Activated effector memory CD4-positive, alpha-beta T cell treated with anti-CD3 and anti-CD28 coated beads, Interleukin-2, amount 50 U/mL, for 16 hours (primary cell): ENCODE measurements at regions not wholly inside any gene's neighbourhood (a gene's known extent, or its start where the extent isn't known, plus 50 kb on each side); places are given as distances from the start of the nearest gene placed in this dataset.
A peak's percentile ranks its signal among the peaks of the same experiment; 100 is the strongest.

Source experiments
- DNase-seq: peaks from one replicate; pipeline ENCODE4 v3.0.0-alpha.2; 2020

DNA sequence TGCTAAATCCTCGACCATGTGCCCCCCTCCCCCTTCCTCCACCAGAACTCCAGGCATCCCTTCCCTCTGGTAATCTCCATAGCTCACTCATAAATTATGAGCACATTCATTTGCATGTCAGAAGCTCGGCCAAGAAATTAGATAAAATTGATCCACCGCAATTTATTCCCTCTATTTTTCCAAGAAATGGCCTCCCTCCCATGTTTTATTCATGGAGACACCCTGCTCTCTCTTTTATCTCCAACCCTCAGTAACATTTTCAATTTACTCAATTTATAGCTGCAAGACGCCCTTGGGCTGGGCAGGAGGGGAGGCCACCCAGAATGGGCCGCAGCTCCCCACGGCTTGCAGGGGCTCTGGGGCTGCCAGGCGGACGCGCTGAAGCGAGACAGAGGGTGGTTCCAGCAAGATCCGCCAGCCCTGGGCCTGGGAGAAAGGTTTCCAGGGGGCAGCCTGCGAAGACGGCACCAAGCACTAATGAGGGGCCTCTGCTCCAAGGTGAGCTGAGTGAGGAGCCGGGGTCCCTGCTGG, 54.7 kb upstream of the ZNF423 start:
- DNase-seq = no peak

DNA sequence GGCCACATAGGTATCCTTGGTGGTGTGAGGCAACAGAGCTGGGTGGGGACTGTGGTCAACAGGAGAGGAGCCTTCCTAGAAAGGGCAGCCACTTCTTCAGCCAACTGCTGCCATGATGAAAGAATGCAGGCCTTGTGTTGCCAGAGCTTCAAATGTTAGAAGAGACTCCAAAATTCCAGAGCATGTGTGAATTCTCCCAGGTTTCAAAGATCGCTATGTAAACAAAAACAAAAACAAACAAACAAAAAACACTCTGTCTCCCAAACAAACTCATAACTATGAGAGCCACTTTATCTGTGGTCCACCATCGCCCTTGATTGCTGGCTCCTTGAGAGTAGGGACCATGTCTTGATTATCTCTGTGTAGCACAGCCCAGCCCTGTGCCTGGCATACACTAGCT, 55.5 kb upstream of the ZNF423 start:
- DNase-seq = no peak

DNA sequence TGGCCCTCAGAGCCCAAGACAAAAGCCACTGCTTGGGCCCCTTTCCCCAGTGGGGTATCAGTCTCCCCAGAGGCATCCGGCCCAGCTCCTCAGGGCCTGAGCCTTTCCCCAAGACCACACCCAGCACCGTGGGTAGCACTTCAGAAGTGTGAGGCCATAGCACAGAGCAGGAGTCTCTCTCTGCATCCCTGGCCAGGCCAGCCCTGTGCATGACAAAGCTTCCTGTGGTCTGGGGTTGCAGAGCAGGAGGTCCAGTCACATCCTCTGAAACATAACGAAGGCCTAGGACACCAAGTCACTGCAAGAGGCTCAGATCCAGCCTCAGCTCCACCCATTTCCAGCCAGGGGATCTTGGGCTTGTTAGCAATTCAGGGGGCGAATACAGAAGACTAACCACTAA, 56.8 kb upstream of the ZNF423 start:
- no peak for DNase-seq

DNA sequence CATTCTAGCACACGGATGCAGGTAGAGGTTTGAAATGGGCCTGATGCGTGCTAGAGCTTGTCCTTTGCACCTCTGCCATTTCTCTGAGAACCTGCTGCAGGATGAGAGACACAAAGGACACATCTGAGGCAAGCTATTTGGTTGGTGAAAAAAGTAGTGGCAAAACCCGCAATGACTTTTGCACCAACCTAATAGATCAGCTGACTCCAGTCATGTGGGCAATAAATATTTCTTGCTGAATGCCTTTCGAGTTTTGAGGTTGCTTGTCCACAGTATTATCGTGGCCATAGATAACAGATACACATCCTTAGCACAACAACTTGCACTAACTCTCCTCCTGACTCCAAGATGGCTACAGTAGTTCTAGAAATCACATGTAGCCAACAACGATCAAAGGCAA, 57.8 kb upstream of the ZNF423 start:
- DNase-seq = no peak

DNA sequence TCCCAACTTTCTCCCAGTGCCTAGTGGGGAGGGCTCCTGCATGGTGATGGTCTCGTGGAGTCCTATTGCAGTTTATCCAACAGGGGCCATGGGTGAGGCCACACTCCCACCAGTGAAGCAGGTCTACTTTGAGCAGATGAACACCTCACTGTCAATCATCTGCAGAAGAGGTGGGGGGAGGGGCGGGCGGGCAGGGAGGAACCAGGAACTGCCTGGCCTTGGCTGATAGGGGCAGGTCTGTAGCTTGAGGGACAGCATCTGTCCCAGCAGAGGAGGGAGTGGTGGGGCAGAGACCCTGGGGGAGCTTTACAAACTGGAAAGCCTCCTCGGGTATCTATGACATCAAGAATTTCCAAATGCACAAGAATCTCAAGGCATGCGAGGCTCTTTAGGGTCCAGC, 58.7 kb upstream of the ZNF423 start:
- no peak for DNase-seq

DNA sequence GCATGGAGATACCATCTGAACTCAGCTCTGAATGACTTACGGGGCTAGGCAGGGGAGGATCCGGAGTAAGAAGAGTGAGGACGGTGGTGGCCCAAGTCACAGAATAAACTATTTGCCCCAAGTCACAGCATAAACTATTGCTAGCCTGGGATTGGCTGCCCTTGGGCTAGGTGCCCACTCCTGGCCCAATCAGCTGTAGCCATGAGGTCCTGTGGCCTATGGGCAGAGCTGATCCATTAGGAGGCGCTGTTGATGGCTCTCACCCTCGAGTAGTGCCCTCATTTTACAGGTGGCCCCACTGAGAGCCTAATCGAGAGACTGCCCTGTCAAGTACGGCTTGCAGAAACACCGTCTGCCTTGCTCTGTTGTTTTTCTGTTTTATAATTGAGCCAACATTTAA, 62.3 kb upstream of the ZNF423 start:
- DNase-seq = no peak

DNA sequence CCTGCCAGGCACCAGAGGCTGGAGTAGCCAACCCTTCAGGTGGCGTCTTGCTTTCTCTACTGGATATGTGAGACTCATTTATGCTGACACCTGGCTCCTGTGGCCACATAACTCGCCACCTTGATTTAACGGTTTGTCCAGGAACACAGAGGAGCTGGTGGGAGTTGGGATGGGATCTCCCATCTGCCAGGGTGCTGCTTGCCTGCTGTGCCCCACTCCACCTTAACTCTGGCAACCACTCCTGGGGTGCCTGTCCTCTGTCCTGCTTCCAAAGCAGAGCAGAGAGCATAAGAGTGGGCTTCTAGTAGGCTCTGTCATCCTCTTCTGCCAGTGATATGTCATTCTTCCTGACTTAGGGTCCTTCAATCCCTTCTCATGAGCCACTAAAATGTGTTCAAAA, 63.4 kb upstream of the ZNF423 start:
- DNase-seq = no peak

DNA sequence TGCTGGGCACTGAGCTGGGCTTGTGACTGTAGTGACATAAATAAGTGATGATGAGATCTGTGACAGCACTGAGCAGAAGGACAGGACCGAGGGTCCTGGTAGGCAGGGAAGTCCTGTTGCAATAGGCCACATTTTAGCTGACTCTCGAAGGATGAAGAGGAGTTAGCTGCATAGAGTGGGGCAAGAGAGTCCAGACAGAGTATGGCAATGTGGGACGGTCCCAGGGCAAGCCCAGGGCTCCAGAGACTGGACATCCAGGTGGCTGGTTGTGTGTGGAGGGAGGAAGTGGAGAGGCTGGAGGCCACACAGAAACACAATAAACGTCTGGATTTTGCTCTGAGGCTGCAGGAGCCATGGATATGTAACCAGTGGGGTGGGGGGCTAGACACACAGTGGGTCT, 64.5 kb upstream of the ZNF423 start:
- DNase-seq = no peak

DNA sequence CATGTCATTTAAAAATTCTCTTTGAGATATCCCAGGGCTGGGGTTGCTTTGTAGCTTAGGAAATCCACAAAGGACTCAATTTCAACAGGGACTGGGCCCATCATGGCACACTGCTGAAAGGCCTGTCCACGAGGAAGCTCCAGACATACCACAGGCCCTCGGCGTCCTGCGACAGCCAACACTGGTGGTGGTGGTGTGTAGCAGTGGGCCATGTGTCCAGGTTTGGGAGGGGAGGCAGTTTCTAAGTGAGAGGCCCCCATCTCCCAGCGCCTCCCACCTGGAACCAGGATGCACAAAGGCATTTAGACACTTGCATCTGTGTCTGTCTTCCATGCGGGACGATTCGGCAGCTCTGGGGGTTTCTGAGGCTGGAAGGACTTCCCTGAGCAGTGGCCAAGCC, 65.2 kb upstream of the ZNF423 start:
- DNase-seq = no peak

DNA sequence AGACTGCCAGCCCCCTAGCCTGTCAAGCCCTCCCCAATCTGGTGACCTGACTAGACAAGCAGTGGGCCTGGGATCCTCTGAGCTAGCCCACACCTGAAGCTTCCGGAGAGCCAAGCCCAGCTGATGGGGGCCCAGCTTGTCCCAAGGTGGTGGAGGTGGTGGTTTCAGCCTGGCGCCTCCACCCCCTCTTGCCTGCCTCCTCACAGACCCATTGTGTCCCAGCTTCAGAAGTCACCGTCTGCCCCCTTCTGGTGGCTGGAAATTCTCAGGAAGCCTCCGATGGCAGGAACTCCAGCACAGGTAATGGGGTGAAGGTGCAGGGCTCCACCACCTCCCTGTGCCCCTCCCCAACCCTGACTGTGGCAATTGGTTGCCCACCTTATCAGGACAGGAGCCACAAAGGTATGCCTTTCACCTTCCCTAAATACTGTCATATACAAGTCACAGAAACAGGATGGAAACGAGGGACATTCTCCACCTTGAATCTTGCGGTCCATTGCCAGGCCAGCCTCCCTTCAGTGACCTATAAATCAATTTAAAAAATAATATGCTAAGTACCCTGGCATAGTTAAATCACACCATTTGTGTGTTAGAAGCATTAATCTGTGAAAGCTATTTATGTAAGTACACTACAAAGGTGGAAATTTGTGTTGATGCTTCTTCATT, 66.0 kb upstream of the ZNF423 start:
- peak; percentile 69 for DNase-seq

DNA sequence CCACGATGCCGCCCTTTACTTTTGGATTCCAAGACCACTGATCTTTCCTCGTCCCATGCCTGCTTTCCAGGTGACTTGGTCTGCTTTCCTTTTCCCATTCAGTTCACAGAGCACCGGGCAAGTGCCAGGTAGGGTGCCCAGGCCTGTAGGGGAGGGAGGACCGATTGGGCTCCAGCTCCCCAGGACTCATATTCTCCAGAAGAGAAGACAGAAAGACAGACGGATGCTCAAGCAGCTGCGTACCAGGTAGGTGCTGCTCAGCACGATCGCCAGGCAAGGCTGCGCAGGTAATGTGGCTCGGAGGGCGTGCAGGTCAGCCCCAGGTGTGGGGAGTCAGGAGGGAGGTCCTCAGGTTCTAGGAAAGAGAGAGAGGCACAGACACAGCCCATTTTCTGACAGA, 67.5 kb upstream of the ZNF423 start:
- peak; percentile 48 for DNase-seq

DNA sequence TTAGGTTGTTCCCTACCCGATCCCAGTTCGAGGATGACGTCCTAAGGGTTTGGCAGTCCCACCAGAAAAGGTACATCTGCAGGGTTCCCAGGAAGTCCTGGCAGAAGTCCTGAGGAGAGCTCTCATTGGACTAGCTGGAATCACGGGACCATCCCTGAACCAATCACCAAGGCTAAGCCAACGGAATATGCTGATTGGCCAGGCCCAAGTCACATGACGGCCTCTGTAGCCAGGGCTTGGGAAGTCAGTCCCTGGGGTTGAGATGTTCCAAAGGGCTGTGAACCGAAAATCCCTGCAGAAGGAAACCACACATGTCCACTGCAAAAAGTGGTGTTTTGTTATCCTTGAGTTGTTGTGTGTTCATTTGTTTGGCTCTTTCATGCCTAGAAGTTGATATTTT, 68.2 kb upstream of the ZNF423 start:
- DNase-seq = peak; percentile 31

DNA sequence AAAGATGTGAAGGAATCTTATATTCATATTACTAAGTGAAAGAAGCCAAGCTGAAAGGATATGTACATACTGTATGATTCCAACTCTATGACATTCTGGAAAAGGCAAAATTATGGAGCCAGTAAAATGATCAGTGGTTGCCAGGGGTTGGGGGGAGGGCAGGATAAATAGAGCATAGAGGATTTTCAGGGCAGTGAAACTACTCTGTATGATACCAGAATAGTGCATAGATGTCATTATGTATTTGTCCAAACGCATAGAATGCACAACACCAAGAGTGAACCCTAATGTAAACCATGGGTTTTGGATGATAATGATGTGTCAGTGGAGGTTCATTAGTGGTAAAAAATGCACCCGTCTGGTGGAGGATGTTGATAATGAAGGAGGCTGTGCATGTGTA, 71.0 kb upstream of the ZNF423 start:
- DNase-seq = no peak

DNA sequence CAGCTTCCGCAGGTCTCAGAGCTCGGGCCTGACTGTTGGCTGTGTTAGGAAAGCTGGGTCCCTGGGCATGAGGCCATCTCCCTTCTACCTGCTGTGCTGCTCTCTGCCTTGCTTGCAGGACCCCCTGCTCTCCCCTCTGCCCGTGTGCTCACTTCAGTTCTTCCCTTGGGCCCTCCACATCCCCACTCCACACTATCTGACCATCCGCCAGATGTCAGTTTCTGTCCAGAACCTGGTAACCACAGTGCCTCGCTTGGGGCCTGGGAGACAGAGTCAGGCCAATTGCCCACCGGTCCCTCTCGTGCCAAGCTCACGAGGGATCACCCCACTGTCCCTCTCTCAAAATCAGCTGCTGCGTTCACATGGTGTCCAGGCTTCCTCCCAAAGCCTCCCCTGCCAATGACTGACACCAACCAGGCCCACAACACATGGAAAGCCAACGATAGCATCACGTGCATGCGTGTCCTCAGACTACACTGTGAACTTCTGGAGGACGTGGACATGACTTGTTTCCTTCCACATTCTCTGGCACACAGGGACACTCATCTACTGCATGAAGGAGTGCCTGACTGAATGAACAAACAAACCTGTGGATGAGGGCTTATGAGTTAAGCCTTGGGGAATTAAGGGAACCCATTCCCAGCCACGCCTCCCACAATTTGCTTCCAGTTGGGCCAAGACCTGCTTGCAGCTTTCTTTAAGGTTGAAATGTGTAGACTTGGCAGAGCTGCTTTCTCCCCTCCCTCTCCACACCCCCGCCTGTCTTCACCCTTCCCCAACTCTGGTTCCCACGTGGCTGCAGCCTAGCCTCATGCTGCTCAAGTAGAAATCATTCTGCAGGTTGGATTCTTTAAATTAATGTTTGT, 72.5 kb upstream of the ZNF423 start:
- DNase-seq = peak; percentile 28

DNA sequence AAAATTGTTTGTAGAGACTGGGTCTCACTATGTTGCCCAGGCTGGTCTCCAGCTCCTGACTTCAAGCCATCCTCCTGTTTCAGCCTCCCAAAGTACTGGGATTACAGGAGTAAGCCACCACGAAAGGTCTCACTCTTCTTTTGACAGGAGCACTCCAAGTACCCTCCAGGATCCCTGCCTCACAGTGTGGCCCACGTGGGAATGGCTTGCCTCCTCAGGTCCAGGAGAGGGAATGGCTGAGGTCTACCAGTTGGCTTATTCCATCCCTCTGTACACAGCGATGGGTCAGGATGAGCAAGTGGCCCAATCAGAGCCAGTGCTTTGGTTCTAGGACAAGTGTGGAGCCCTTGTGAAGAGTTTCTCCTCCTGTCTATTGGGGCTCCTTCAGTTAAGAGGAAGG, 73.7 kb upstream of the ZNF423 start:
- peak; percentile 27 for DNase-seq

DNA sequence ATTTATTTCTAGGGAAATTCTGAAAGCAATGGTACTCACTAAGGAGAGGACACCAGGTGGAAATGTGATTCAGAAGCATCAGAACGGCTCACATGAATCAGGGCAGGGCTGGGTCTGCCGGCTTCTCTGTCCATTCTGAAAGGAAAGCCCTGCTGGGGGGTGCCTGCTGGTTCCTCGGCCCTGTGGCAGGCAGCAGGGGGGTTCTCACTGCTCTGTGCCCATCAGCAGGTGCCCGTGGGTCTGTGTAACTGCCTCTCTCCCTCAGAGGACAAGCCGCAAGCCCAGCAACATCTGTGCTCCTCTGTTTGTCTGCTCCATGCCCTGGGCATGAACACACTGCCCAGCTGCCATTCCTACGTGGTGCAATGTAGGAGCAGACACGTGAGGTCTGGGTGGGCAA, 74.9 kb upstream of the ZNF423 start:
- DNase-seq = peak; percentile 34

DNA sequence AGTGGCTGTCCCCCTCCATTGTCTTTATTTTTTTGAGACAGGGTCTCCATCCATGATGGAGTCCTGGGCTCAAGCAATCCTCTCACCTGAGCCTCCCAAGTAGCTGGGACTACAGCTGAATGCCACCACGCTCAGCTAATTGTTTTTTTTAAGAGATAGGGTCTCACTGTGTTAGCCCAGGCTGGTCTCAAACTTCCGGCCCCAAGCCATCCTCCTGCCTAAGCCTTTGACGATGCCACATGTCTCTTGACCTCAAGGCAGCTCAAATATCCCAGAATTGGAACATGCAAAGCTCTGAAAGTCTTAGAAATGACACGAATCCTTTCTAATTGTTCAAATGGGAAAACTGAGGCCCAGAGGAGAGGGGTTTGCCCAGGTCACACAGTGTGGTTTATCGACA, 75.4 kb upstream of the ZNF423 start:
- DNase-seq = no peak

DNA sequence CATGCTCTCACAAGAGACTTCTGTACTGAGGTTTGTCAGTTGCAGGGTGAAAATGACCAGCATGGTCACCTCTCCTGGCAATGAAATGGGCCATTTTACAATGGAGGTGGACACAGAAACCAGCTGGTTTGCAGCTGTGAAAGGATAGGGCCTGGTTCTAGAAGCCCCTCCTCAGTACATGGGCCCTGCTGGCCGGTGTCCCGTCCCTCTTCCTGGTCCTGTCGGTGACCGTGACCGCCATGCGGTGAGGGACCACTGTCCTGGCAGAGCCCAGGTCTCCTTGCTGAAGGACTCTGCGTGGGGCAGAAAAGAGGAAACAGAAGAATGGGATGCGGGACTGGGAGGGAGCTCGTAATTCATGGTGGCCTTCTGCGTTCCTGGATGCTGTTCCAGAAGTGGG, 76.0 kb upstream of the ZNF423 start:
- DNase-seq = peak; percentile 37

DNA sequence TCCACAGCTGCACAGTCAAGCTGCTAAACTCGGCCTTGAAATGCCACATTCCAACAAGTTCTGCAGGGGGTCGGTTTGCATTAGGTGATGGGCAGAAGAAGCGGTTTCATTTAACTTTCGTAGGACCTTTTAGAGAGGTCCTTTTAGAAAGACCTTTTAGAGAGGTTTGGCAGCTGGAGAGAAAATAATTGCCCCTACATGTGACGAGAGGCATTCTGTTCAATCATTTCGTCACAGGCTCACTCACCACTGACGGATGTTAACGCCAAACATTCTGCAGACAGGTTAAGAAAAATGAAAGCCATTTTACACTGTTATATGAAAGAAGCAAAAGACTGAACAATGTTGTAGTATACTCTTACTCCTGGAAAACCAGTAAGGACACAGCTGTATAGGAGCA, 76.5 kb upstream of the ZNF423 start:
- peak; percentile 3 for DNase-seq

DNA sequence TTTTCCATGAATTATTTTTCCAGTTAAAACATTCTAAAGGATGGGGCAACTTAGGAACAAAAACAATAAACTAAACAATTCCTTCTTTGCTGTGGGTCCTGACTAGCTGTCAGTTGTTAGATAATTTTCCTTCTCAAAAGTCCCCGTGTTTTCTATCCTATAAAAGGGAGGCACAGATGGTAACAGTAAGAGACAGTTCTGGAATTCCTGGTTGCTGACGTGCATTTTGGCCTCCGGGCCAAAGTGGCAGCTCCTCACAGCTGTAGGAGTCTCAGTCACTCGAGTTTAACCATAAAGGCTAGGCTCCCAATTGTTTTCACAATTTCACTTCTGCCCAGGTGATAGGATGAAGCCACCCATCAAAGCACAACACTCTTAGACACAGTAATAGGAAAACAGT, 77.0 kb upstream of the ZNF423 start:
- DNase-seq = peak; percentile 24

DNA sequence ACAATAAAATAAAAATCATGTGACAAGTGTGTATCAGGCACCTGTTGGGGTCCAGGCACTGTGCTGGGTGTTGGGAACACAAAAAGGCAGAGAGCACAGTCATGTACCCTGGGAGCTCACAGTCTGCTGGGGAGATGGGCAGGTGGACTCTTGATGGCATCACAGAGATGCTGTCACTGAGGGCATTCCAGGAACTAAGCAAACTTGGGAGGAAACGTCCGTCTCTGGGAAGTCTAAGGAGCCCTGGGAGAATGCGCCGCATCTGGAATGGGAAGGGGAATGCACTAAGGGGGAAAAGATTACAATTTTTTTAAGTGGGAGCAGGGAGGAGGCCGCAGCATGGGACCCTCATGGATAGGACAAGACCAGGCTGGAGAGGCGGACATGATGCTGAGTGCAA, 80.9 kb upstream of the ZNF423 start:
- DNase-seq = no peak

DNA sequence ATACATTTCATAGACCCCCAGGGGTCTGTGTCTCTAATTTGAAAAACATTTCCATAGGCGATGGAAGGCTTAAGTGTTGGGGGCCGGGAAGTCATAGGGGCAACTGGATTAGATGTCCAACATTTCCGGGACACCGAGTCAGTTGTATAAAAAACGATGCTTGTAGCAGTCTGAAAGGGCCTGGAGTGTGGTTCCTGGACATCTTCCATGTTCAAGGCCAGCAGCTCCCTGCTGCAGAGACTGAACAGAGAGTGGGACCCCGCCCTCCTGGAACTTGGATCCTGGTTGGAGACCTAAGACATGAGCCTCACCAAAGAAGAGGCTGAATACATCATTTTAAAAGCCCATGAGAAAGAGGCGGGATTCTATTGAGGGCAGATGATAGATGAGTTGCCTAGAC, 82.0 kb upstream of the ZNF423 start:
- DNase-seq = peak; percentile 30

DNA sequence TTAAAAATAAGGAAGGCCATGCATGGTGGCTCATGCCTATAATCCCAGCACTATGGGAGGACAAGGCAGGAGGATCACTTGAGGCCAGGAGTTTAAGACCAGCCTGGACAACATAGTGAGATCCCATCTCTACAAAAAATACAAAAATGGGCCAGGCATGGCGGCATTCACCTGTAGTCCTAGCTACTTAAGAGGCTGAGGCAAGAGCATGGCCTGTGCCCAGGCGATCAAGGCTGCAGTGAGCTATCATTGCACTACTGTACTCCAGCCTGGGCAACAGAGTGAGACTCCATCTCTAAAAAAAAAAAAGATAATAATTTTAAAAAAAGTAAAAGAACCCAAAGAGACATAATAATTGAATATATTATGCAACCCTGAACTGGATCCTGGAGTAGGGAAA, 83.6 kb upstream of the ZNF423 start:
- DNase-seq = no peak

DNA sequence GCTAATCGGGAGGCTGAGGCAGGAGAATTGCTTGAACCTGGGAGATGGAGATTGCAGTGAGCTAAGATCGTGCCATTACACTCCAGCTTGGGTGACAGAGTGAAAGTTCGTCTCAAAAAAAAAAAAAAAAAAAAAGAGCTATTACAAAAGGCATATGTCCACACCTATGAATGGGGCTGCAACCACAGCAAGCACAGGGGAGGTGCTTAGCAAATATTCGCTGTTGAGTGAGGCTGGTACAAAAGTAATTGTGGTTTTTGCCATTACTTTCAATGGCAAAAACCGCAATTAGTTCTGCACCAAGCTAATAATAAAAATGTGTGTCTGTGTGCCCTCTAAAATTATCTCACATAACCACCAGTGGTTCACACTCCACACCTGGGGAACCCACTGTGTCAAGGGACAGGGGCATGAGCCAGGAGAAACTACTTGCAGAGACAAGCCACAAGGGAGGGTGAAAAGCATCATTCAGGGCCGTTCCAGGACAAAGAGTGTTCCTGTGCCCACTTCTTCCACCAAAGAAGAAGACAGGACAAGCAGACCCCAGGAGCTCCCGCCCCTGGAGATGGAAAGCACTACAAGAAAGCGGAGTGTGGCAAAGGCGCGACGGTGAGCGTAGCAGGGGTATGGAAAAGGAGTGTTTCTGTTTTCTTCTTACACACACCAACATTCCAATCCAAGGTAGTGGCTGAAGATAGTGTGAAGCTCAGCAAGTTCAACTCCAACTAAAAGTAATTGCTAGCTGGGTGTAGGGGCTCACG, 84.4 kb upstream of the CNEP1R1 start:
- DNase-seq = no peak
